ENCODE measurements at regions not wholly inside any gene's neighbourhood (a gene's known extent, or its start where the extent isn't known, plus 50 kb on each side); places are given as distances from the start of the nearest gene placed in this dataset.

- Histone ChIP-seq H3K9ac (ENCODE audit: control insufficient read depth, extremely low read depth, insufficient read depth, low read length) (no peak overlapping the region), H3K4me1 (ENCODE audit: control insufficient read depth, extremely low read depth, insufficient read depth, low read length) (peaks cover 4% of the 10 kb centered on the region), H3K79me2 (ENCODE audit: control insufficient read depth, insufficient read depth, low read length) (no peaks in the 10 kb centered on the region), H4K20me1 (ENCODE audit: control insufficient read depth, extremely low read depth, insufficient read depth, low read length) (no peaks in the 10 kb centered on the region), H3K27ac (ENCODE audit: control insufficient read depth, insufficient read depth, low read length) (no peak overlapping the region), H3K4me3 (ENCODE audit: control insufficient read depth in 2 of 3, extremely low read depth in 1 of 3, insufficient read depth in 2 of 3, low read depth in 1 of 3, low read length in 3 of 3) (no peak overlapping the region), H3K4me2 (ENCODE audit: control insufficient read depth, extremely low read depth, insufficient read depth, low read depth, low read length) (no peak overlapping the region), H3K36me3 (ENCODE audit: control insufficient read depth in 2 of 2, extremely low read depth in 1 of 2, insufficient read depth in 2 of 2, low read length in 2 of 2) (no peaks in the 10 kb centered on the region), H3K27me3 (ENCODE audit: control insufficient read depth, extremely low read depth, insufficient read depth, low read length) (no peaks in the 10 kb centered on the region), H3K9me1 (ENCODE audit: control insufficient read depth, extremely low read depth, insufficient read depth, low read length) (no peaks in the 10 kb centered on the region), H3K9me3 (ENCODE audit: control insufficient read depth, low read depth, low read length) (peaks cover 7% of the 10 kb centered on the region), H2AFZ (ENCODE audit: control insufficient read depth, low read length) (no peak overlapping the region)
- TF ChIP-seq, protein P1, sequence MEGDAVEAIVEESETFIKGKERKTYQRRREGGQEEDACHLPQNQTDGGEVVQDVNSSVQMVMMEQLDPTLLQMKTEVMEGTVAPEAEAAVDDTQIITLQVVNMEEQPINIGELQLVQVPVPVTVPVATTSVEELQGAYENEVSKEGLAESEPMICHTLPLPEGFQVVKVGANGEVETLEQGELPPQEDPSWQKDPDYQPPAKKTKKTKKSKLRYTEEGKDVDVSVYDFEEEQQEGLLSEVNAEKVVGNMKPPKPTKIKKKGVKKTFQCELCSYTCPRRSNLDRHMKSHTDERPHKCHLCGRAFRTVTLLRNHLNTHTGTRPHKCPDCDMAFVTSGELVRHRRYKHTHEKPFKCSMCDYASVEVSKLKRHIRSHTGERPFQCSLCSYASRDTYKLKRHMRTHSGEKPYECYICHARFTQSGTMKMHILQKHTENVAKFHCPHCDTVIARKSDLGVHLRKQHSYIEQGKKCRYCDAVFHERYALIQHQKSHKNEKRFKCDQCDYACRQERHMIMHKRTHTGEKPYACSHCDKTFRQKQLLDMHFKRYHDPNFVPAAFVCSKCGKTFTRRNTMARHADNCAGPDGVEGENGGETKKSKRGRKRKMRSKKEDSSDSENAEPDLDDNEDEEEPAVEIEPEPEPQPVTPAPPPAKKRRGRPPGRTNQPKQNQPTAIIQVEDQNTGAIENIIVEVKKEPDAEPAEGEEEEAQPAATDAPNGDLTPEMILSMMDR (optimal IDR thresholded peaks at IDR 0.05 in 1 of 3, IDR thresholded peaks at IDR 0.05 in 1 of 3, conservative IDR thresholded peaks at IDR 0.05 in 1 of 3; ENCODE audit: extremely low read depth in 1 of 3, insufficient read depth in 2 of 3, low read length in 3 of 3): no peak
- no peak for TF ChIP-seq EZH2 (IDR thresholded peaks at IDR 0.05; ENCODE audit: low read length)
- FAIRE-seq (peak; percentile 74), DNase-seq (ENCODE audit: low read depth, low spot score) (no peak)
- dilution Hi-C loops (cut with MboI; ENCODE audit: extremely low pct_ligation_motif_present, low sequenced_read_pairs): no loop called here
Measured at GRCh38 chr22:34847072-34847471, 218.9 kb upstream of the ISX start.

- dilution Hi-C loops (cut with MboI; ENCODE audit: extremely low pct_ligation_motif_present, low sequenced_read_pairs): no loop called here
- no peaks in the 10 kb centered on the region for H3K27me3 ChIP-seq (ENCODE audit: control insufficient read depth, extremely low read depth, insufficient read depth, low read length)
- H3K9me1 ChIP-seq (ENCODE audit: control insufficient read depth, extremely low read depth, insufficient read depth, low read length): no peaks in the 10 kb centered on the region
- H3K9me3 ChIP-seq (ENCODE audit: control insufficient read depth, low read depth, low read length): no peaks in the 10 kb centered on the region
- H3K36me3 ChIP-seq (ENCODE audit: control insufficient read depth in 2 of 2, extremely low read depth in 1 of 2, insufficient read depth in 2 of 2, low read length in 2 of 2): no peaks in the 10 kb centered on the region
- H2AFZ ChIP-seq (ENCODE audit: control insufficient read depth, low read length): no peak overlapping the region
- no peaks in the 10 kb centered on the region for H3K79me2 ChIP-seq (ENCODE audit: control insufficient read depth, insufficient read depth, low read length)
- no peak for FAIRE-seq
- H4K20me1 ChIP-seq (ENCODE audit: control insufficient read depth, extremely low read depth, insufficient read depth, low read length): no peaks in the 10 kb centered on the region
- DNase-seq (ENCODE audit: low read depth, low spot score): no peak
- TF ChIP-seq EZH2 (IDR thresholded peaks at IDR 0.05; ENCODE audit: low read length): no peak
- no peak overlapping the region for H3K4me2 ChIP-seq (ENCODE audit: control insufficient read depth, extremely low read depth, insufficient read depth, low read depth, low read length)
- no peak overlapping the region for H3K27ac ChIP-seq (ENCODE audit: control insufficient read depth, insufficient read depth, low read length)
- H3K9ac ChIP-seq (ENCODE audit: control insufficient read depth, extremely low read depth, insufficient read depth, low read length): no peak overlapping the region
- H3K4me1 ChIP-seq (ENCODE audit: control insufficient read depth, extremely low read depth, insufficient read depth, low read length): peaks cover 4% of the 10 kb centered on the region
- H3K4me3 ChIP-seq (ENCODE audit: control insufficient read depth in 2 of 3, extremely low read depth in 1 of 3, insufficient read depth in 2 of 3, low read depth in 1 of 3, low read length in 3 of 3): no peak overlapping the region
Measured at GRCh38 chr22:34849965-34850364, 216.0 kb upstream of the ISX start.

DNA sequence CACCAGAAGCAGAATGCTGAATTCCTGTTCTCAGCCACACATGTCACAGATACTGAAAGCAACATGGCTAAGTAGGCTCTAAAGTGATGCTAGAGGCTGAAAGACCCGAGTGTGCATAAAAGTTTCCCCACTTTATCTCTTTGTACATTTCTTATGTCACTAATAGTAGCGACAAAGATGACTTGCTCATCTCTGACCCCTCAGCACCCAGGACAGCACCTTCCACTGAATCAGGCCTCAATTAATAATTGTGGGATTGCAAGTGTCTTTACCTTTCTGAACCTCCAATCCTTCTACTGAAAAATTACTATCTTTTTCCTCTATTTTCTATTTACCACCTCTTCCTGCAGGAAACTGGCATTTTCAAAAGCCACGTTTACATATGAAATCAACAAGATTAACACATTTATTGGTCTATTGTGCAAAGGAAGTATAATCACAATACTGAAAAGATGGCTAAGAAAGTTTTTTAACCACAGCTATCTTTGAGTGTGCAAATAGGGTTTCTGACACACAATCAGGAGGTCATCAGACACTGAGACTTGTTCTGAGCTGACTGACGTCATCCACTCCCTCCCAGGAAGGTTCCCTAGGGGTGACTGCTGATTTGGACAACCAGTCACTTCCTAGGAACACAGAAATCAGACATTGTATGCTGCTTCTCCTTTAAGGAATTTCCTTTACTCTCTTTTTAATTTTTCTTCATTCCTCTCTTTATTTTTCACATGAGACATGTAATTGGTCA, 213.9 kb upstream of the ISX start:
- TF ChIP-seq EZH2 (IDR thresholded peaks at IDR 0.05; ENCODE audit: low read length): no peak
- TF ChIP-seq, protein P1 (optimal IDR thresholded peaks at IDR 0.05 in 1 of 3, IDR thresholded peaks at IDR 0.05 in 1 of 3, conservative IDR thresholded peaks at IDR 0.05 in 1 of 3; ENCODE audit: extremely low read depth in 1 of 3, insufficient read depth in 2 of 3, low read length in 3 of 3): no peak
- DNase-seq (ENCODE audit: low read depth, low spot score) (no peak), FAIRE-seq (no peak)
- Histone ChIP-seq H3K4me3 (ENCODE audit: control insufficient read depth in 2 of 3, extremely low read depth in 1 of 3, insufficient read depth in 2 of 3, low read depth in 1 of 3, low read length in 3 of 3) (no peak overlapping the region), H3K36me3 (ENCODE audit: control insufficient read depth in 2 of 2, extremely low read depth in 1 of 2, insufficient read depth in 2 of 2, low read length in 2 of 2) (no peaks in the 10 kb centered on the region), H3K4me1 (ENCODE audit: control insufficient read depth, extremely low read depth, insufficient read depth, low read length) (peaks cover 4% of the 10 kb centered on the region), H4K20me1 (ENCODE audit: control insufficient read depth, extremely low read depth, insufficient read depth, low read length) (no peaks in the 10 kb centered on the region), H3K79me2 (ENCODE audit: control insufficient read depth, insufficient read depth, low read length) (no peaks in the 10 kb centered on the region), H2AFZ (ENCODE audit: control insufficient read depth, low read length) (no peak overlapping the region), H3K4me2 (ENCODE audit: control insufficient read depth, extremely low read depth, insufficient read depth, low read depth, low read length) (no peak overlapping the region), H3K27me3 (ENCODE audit: control insufficient read depth, extremely low read depth, insufficient read depth, low read length) (no peaks in the 10 kb centered on the region), H3K9me1 (ENCODE audit: control insufficient read depth, extremely low read depth, insufficient read depth, low read length) (no peaks in the 10 kb centered on the region), H3K9me3 (ENCODE audit: control insufficient read depth, low read depth, low read length) (no peaks in the 10 kb centered on the region), H3K9ac (ENCODE audit: control insufficient read depth, extremely low read depth, insufficient read depth, low read length) (no peak overlapping the region), H3K27ac (ENCODE audit: control insufficient read depth, insufficient read depth, low read length) (no peak overlapping the region)
- dilution Hi-C loops (cut with MboI; ENCODE audit: extremely low pct_ligation_motif_present, low sequenced_read_pairs): no loop called here

All from keratinocyte (primary cell).